Spleen (tissue), 11 donors: ENCODE measurements at regions not wholly inside any gene's neighbourhood (a gene's known extent, or its start where the extent isn't known, plus 50 kb on each side); places are given as distances from the start of the nearest gene placed in this dataset.

Source experiments
- DNase-seq: peaks from one replicate; pipeline ENCODE4 v3.0.0-alpha.2; 2020
- H3K27ac ChIP-seq, 8 donors: fragments of 200-600 bp; sonication (generic) in 7 of 8; 1 replicate in 4 of 8; 2 replicates in 4 of 8; pipeline versions ENCODE4 v1.5.0 to v1.8.0; 2016 to 2021; ENCODE audit warnings: inconsistent platforms in 4 of 8, mild to moderate bottlenecking in 4 of 8, moderate library complexity in 1 of 8
- H3K27me3 ChIP-seq, 7 donors: fragments of 200-600 bp; sonication (generic) in 6 of 7; replicated peaks in 1 of 7; 1 replicate in 4 of 7; 2 replicates in 3 of 7; pipeline versions ENCODE4 v1.5.0 to v1.8.0; 2016 to 2021; ENCODE audit warnings: inconsistent platforms in 3 of 7, mild to moderate bottlenecking in 1 of 7
- H3K36me3 ChIP-seq, 6 donors: fragments of 200-600 bp; sonication (generic) in 5 of 6; 1 replicate in 4 of 6; 2 replicates in 2 of 6; pipeline versions ENCODE4 v1.5.0 to v1.8.0; 2016 to 2021; ENCODE audit warnings: inconsistent platforms in 2 of 6
- H3K4me1 ChIP-seq, 6 donors: fragments of 200-600 bp; sonication (generic) in 5 of 6; 1 replicate in 3 of 6; 2 replicates in 3 of 6; pipeline versions ENCODE4 v1.5.0 to v1.8.0; 2016 to 2021; ENCODE audit warnings: inconsistent platforms in 3 of 6
- H3K4me3 ChIP-seq, 8 donors: fragments of 200-600 bp; sonication (generic) in 7 of 8; 1 replicate in 4 of 8; 2 replicates in 4 of 8; pipeline versions ENCODE4 v1.5.0 to v1.8.0; 2016 to 2021; ENCODE audit warnings: inconsistent platforms in 4 of 8, mild to moderate bottlenecking in 4 of 8, moderate library complexity in 2 of 8
- H3K9me3 ChIP-seq, 8 donors: fragments of 200-600 bp; sonication (generic) in 7 of 8; 1 replicate in 4 of 8; 2 replicates in 4 of 8; pipeline versions ENCODE4 v1.5.0 to v1.8.0; 2016 to 2021; ENCODE audit warnings: inconsistent platforms in 4 of 8
- CTCF ChIP-seq, 11 experiments: fragments of 200-600 bp in 7 of 11; fragments of 450-650 bp in 4 of 11; sonication (generic) in 4 of 11; IDR thresholded peaks in 8 of 11; conservative IDR thresholded peaks in 3 of 11; 1 replicate in 7 of 11; 2 replicates in 4 of 11; pipeline versions ENCODE4 v1.4.0 to v1.8.0; 2016 to 2021; ENCODE audit warnings: antibody characterized with exemption in 11 of 11, inconsistent platforms in 4 of 11, mild to moderate bottlenecking in 1 of 11
- POLR2A ChIP-seq, 3 donors: fragments of 450-650 bp; IDR thresholded peaks; one replicate each; pipeline ENCODE4 v1.5.1; 2017; ENCODE audit warnings: antibody characterized with exemption in 3 of 3, mild to moderate bottlenecking in 1 of 3
- POLR2AphosphoS5 ChIP-seq, 3 donors: sonication (generic); formaldehyde crosslinking; IDR thresholded peaks; one replicate each; pipeline ENCODE4 v1.5.1; 2017; ENCODE audit warnings: antibody characterized with exemption in 3 of 3
- whole genome bisulfite sequencing, 5 donors: extraction: QIAGEN DNeasy Blood & Tissue Kit in 3 of 5; methylation state at CpG; one replicate each; pipeline versions ENCODE4 v1.1.5 to v1.1.7; 2013 to 2018; 5-methylcytosine and 5-hydroxymethylcytosine counted together
- intact Hi-C: fragments of 100-400 bp; cut with DNase I; formaldehyde crosslinking; loops from one replicate; pipeline ENCODE4 v1.15.0; 2023; ENCODE audit warnings: low total_unique reads
- donor health status: healthy with polysubstance abuse.
- donor health status: DM: no; HTN: no; CAD: no; lungs with moderate emphysema.
- donor health status: DM: no; HTN: no; CAD: no.
- donor health status: Bipolar disorder and iron deficiency.
- donor health status: healthy.
- donor health status: DM: no; HTN: no; CAD: no.
- donor health status: DM: yes; HTN: yes; CAD: no.

- 92 to 96% (median 96%) methylated on average over 7 of the region's 7 CpGs for WGBS, 5 donors
- Histone ChIP-seq H3K9me3 (peaks cover 0 to under 1% (median 0%) of the 10 kb centered on the region in 8 donors), H3K27me3 (peaks cover 0 to 14% (median 0%) of the 10 kb centered on the region in 7 donors), H3K4me3 (no peak overlapping the region), H3K36me3 (no peaks in the 10 kb centered on the region), H3K4me1 (no peaks in the 10 kb centered on the region), H3K27ac (no peak overlapping the region)
- no peak for TF ChIP-seq CTCF (IDR thresholded peaks at IDR 0.05 in 8 of 11, conservative IDR thresholded peaks at IDR 0.05 in 3 of 11)
- TF ChIP-seq POLR2A (IDR thresholded peaks at IDR 0.05): no peak
- no peak for TF ChIP-seq POLR2AphosphoS5 (IDR thresholded peaks at IDR 0.05)
- DNase-seq: no peak
- intact Hi-C loops: no loop called here
Measured at GRCh38 chr10:113219446-113219845, 269.4 kb downstream of the TCF7L2 start.

- 21 to 34% (median 28%) methylated on average over 6 of the region's 6 CpGs for WGBS, 5 donors
- TF ChIP-seq CTCF (IDR thresholded peaks at IDR 0.05 in 8 of 11, conservative IDR thresholded peaks at IDR 0.05 in 3 of 11): no peak
- TF ChIP-seq POLR2AphosphoS5 (IDR thresholded peaks at IDR 0.05): no peak
- TF ChIP-seq POLR2A (IDR thresholded peaks at IDR 0.05): no peak
- no peak for DNase-seq
Measured at GRCh38 chr10:113221756-113222168, 271.7 kb downstream of the TCF7L2 start.

GRCh38 chr10:113222207-113222606 lies 272.2 kb downstream of the TCF7L2 start:
- H3K4me1 ChIP-seq: no peaks in the 10 kb centered on the region
- intact Hi-C loops: no loop called here
- no peak overlapping the region for H3K27ac ChIP-seq
- WGBS, 5 donors: 74 to 83% (median 77%) methylated on average over 11 to 12 of the region's 12 CpGs
- no peaks in the 10 kb centered on the region for H3K36me3 ChIP-seq
- DNase-seq: no peak
- no peak overlapping the region for H3K4me3 ChIP-seq
- peaks cover 0 to 14% (median 0%) of the 10 kb centered on the region in 7 donors for H3K27me3 ChIP-seq
- H3K9me3 ChIP-seq: no peaks in the 10 kb centered on the region
- TF ChIP-seq POLR2A (IDR thresholded peaks at IDR 0.05) (no peak), POLR2AphosphoS5 (IDR thresholded peaks at IDR 0.05) (no peak), CTCF (IDR thresholded peaks at IDR 0.05 in 8 of 11, conservative IDR thresholded peaks at IDR 0.05 in 3 of 11) (no peak)

More at GRCh38 chr10:113221756-113222168, 271.7 kb downstream of the TCF7L2 start:
- Histone ChIP-seq H3K27me3 (peaks cover 0 to 14% (median 0%) of the 10 kb centered on the region in 7 donors), H3K9me3 (no peaks in the 10 kb centered on the region), H3K4me3 (no peak overlapping the region), H3K36me3 (no peaks in the 10 kb centered on the region), H3K4me1 (no peaks in the 10 kb centered on the region), H3K27ac (no peak overlapping the region)
- intact Hi-C loops: no loop called here

GRCh38 chr10:113225364-113225763 lies 275.3 kb downstream of the TCF7L2 start:
- Histone ChIP-seq H3K4me1 (no peaks in the 10 kb centered on the region), H3K36me3 (no peaks in the 10 kb centered on the region), H3K27ac (no peak overlapping the region), H3K9me3 (no peaks in the 10 kb centered on the region), H3K4me3 (no peak overlapping the region), H3K27me3 (peaks cover 0 to 21% (median 0%) of the 10 kb centered on the region in 7 donors)
- 61 to 81% (median 71%) methylated on average over 2 of the region's 2 CpGs for WGBS, 5 donors
- intact Hi-C loops: no loop called here
- DNase-seq: no peak
- TF ChIP-seq POLR2AphosphoS5 (IDR thresholded peaks at IDR 0.05): no peak
- no peak for TF ChIP-seq POLR2A (IDR thresholded peaks at IDR 0.05)
- TF ChIP-seq CTCF (IDR thresholded peaks at IDR 0.05 in 8 of 11, conservative IDR thresholded peaks at IDR 0.05 in 3 of 11): no peak
